Neural progenitor cell (in vitro differentiated cells): ENCODE measurements at regions not wholly inside any gene's neighbourhood (a gene's known extent, or its start where the extent isn't known, plus 50 kb on each side); places are given as distances from the start of the nearest gene placed in this dataset.
A peak's percentile ranks its signal among the peaks of the same experiment; 100 is the strongest.
"Not testable (repeated sequence)": the region's sequence is repeated elsewhere in the genome, so short reads cannot be mapped to it uniquely, and the experiment has no call there.

Source experiments
- DNase-seq: peaks from one replicate; pipeline ENCODE4 v3.0.0-alpha.2; 2016; ENCODE audit warnings: low spot score
- H2AFZ ChIP-seq: fragments of 200-600 bp; sonication (generic); replicated peaks from 2 replicates; pipeline ENCODE4 v1.6.1; 2016; ENCODE audit warnings: antibody characterized with exemption
- H3F3A ChIP-seq: fragments of 200-600 bp; sonication (generic); 2 replicates; pipeline ENCODE4 v1.6.1; 2016; ENCODE audit warnings: antibody characterized with exemption, low read depth
- H3K27ac ChIP-seq: fragments of 200-600 bp; sonication (generic); 2 replicates; pipeline ENCODE4 v1.5.1; 2016; ENCODE audit warnings: mild to moderate bottlenecking
- H3K27me3 ChIP-seq: fragments of 200-600 bp; sonication (generic); 2 replicates; pipeline ENCODE4 v1.6.1; 2016; ENCODE audit warnings: mild to moderate bottlenecking, moderate library complexity
- H3K36me3 ChIP-seq: fragments of 200-600 bp; sonication (generic); 2 replicates; pipeline ENCODE4 v1.5.1; 2016
- H3K4me1 ChIP-seq: fragments of 200-600 bp; sonication (generic); 2 replicates; pipeline ENCODE4 v1.6.1; 2016; ENCODE audit warnings: mixed run types
- H3K4me2 ChIP-seq: fragments of 200-600 bp; sonication (generic); 2 replicates; pipeline ENCODE4 v1.6.1; 2016
- H3K4me3 ChIP-seq: fragments of 200-600 bp; sonication (generic); 2 replicates; pipeline ENCODE4 v1.5.1; 2016
- H3K79me2 ChIP-seq: fragments of 200-600 bp; sonication (generic); 2 replicates; pipeline ENCODE4 v1.6.1; 2016; ENCODE audit warnings: low read depth
- H3K9ac ChIP-seq: fragments of 200-600 bp; sonication (generic); 2 replicates; pipeline ENCODE4 v1.6.1; 2016
- H3K9me3 ChIP-seq: fragments of 200-600 bp; sonication (generic); 2 replicates; pipeline ENCODE4 v1.5.1; 2016; ENCODE audit warnings: low read depth
- H4K20me1 ChIP-seq: fragments of 200-600 bp; sonication (generic); 2 replicates; pipeline ENCODE4 v1.6.1; 2016; ENCODE audit warnings: low read depth
- H3K27ac Mint-ChIP-seq: 3 replicates; pipeline ENCODE4 v1.8.0; 2021; ENCODE audit warnings: mixed read lengths
- H3K27me3 Mint-ChIP-seq: 2 replicates; pipeline ENCODE4 v1.8.0; 2022; ENCODE audit warnings: low read depth, mild to moderate bottlenecking, inconsistent platforms, moderate library complexity, mixed read lengths; ENCODE audit not compliant: insufficient read depth
- H3K36me3 Mint-ChIP-seq: 3 replicates; pipeline ENCODE4 v1.8.0; 2021; ENCODE audit warnings: mixed read lengths
- H3K4me1 Mint-ChIP-seq: 3 replicates; pipeline ENCODE4 v1.8.0; 2021; ENCODE audit warnings: mixed read lengths
- H3K4me3 Mint-ChIP-seq: 3 replicates; pipeline ENCODE4 v1.8.0; 2021; ENCODE audit warnings: mild to moderate bottlenecking, moderate library complexity, mixed read lengths
- H3K9me3 Mint-ChIP-seq: 3 replicates; pipeline ENCODE4 v1.8.0; 2020; ENCODE audit warnings: mixed read lengths
- CTCF ChIP-seq: fragments of 200-600 bp; sonication (generic); IDR thresholded peaks from 2 replicates; pipeline ENCODE4 v1.5.1; 2017; ENCODE audit warnings: antibody characterized with exemption, mild to moderate bottlenecking
- EZH2 ChIP-seq: fragments of 200-600 bp; sonication (generic); IDR thresholded peaks from 2 replicates; pipeline ENCODE4 v1.6.1; 2017; ENCODE audit warnings: antibody characterized with exemption, mild to moderate bottlenecking, moderate library complexity
- EZH2phosphoT487 ChIP-seq: fragments of 200-600 bp; sonication (generic); IDR thresholded peaks from 2 replicates; pipeline ENCODE4 v1.6.1; 2017; ENCODE audit warnings: antibody characterized with exemption

- no peak for DNase-seq
- Histone ChIP-seq H3K4me2 (no peak overlapping the region), H3K36me3 (no peaks in the 10 kb centered on the region), H3K9ac (no peak overlapping the region), H3K4me1 (peaks cover 6% of the 10 kb centered on the region), H3K79me2 (no peaks in the 10 kb centered on the region), H4K20me1 (no peaks in the 10 kb centered on the region), H3K9me3 (no peaks in the 10 kb centered on the region), H3K27ac (no peak overlapping the region), H3K4me3 (no peak overlapping the region), H3K27me3 (no peaks in the 10 kb centered on the region), H2AFZ (no peak overlapping the region), H3F3A (no peaks in the 10 kb centered on the region)
- Mint-ChIP-seq H3K4me3 (no peak overlapping the region), H3K9me3 (no peaks in the 10 kb centered on the region), H3K27ac (no peak overlapping the region), H3K36me3 (no peaks in the 10 kb centered on the region), H3K4me1 (peaks cover 29% of the 10 kb centered on the region), H3K27me3 (peaks cover 6% of the 10 kb centered on the region)
- TF ChIP-seq EZH2phosphoT487 (no peak), EZH2 (no peak), CTCF (no peak)
Observed at GRCh38 chr20:50333131-50333670, 142.6 kb downstream of the CEBPB start.

GRCh38 chr20:50333812-50334211 is 143.2 kb downstream of the CEBPB start:
- H3K27me3 Mint-ChIP-seq: peaks cover 6% of the 10 kb centered on the region
- H3K4me2 ChIP-seq: no peak overlapping the region
- no peak for DNase-seq

GRCh38 chr20:50334512-50334911 is 143.9 kb downstream of the CEBPB start:
- not testable (repeated sequence) for H3K27me3 ChIP-seq, H3K9me3 ChIP-seq, H3K9ac ChIP-seq, H3K4me2 ChIP-seq, DNase-seq, H3K36me3 ChIP-seq, H2AFZ ChIP-seq, H3K27ac Mint-ChIP-seq, H3K27me3 Mint-ChIP-seq, H3K27ac ChIP-seq, H3K4me3 Mint-ChIP-seq, H3K79me2 ChIP-seq, H3K4me3 ChIP-seq, H3K36me3 Mint-ChIP-seq, H3K9me3 Mint-ChIP-seq, H3F3A ChIP-seq, H4K20me1 ChIP-seq
- peaks cover 38% of the 10 kb centered on the region for H3K4me1 Mint-ChIP-seq
- peaks cover 16% of the 10 kb centered on the region for H3K4me1 ChIP-seq

More at GRCh38 chr20:50333812-50334211, 143.2 kb downstream of the CEBPB start:
- H3K79me2 ChIP-seq: no peaks in the 10 kb centered on the region
- H2AFZ ChIP-seq: no peak overlapping the region
- no peaks in the 10 kb centered on the region for H3K9me3 Mint-ChIP-seq
- H4K20me1 ChIP-seq: no peaks in the 10 kb centered on the region
- peaks cover 2% of the 10 kb centered on the region for H3F3A ChIP-seq
- H3K36me3 Mint-ChIP-seq: no peaks in the 10 kb centered on the region
- no peak overlapping the region for H3K9ac ChIP-seq
- H3K9me3 ChIP-seq: no peaks in the 10 kb centered on the region
- TF ChIP-seq CTCF (no peak), EZH2phosphoT487 (no peak), EZH2 (no peak)
- H3K27ac ChIP-seq: no peak overlapping the region
- no peaks in the 10 kb centered on the region for H3K36me3 ChIP-seq
- H3K27ac Mint-ChIP-seq: no peak overlapping the region
- no peaks in the 10 kb centered on the region for H3K27me3 ChIP-seq
- H3K4me1 ChIP-seq: peaks cover 10% of the 10 kb centered on the region
- H3K4me3 Mint-ChIP-seq: no peak overlapping the region
- no peak overlapping the region for H3K4me3 ChIP-seq
- H3K4me1 Mint-ChIP-seq: peaks cover 34% of the 10 kb centered on the region

- Histone ChIP-seq H3K9ac (no peak overlapping the region), H3K27ac (no peak overlapping the region), H3K4me2 (peak overlapping the region; percentile 66), H2AFZ (no peak overlapping the region), H3F3A (peaks cover 3% of the 10 kb centered on the region), H3K4me3 (no peak overlapping the region), H3K79me2 (no peaks in the 10 kb centered on the region), H3K4me1 (peaks cover 16% of the 10 kb centered on the region), H3K36me3 (no peaks in the 10 kb centered on the region), H3K9me3 (no peaks in the 10 kb centered on the region), H4K20me1 (no peaks in the 10 kb centered on the region), H3K27me3 (no peaks in the 10 kb centered on the region)
- Mint-ChIP-seq H3K9me3 (no peaks in the 10 kb centered on the region), H3K27ac (no peak overlapping the region), H3K4me1 (peaks cover 34% of the 10 kb centered on the region), H3K27me3 (peaks cover under 1% of the 10 kb centered on the region), H3K4me3 (no peak overlapping the region), H3K36me3 (no peaks in the 10 kb centered on the region)
- TF ChIP-seq CTCF: no peak
- no peak for TF ChIP-seq EZH2phosphoT487
- no peak for TF ChIP-seq EZH2
- peak; percentile 71 for DNase-seq
Observed at GRCh38 chr20:50335105-50335504, 144.5 kb downstream of the CEBPB start.
